ENCODE measurements at regions not wholly inside any gene's neighbourhood (a gene's known extent, or its start where the extent isn't known, plus 50 kb on each side); places are given as distances from the start of the nearest gene placed in this dataset.
"Not testable (repeated sequence)": the region's sequence is repeated elsewhere in the genome, so short reads cannot be mapped to it uniquely, and the experiment has no call there.

DNA sequence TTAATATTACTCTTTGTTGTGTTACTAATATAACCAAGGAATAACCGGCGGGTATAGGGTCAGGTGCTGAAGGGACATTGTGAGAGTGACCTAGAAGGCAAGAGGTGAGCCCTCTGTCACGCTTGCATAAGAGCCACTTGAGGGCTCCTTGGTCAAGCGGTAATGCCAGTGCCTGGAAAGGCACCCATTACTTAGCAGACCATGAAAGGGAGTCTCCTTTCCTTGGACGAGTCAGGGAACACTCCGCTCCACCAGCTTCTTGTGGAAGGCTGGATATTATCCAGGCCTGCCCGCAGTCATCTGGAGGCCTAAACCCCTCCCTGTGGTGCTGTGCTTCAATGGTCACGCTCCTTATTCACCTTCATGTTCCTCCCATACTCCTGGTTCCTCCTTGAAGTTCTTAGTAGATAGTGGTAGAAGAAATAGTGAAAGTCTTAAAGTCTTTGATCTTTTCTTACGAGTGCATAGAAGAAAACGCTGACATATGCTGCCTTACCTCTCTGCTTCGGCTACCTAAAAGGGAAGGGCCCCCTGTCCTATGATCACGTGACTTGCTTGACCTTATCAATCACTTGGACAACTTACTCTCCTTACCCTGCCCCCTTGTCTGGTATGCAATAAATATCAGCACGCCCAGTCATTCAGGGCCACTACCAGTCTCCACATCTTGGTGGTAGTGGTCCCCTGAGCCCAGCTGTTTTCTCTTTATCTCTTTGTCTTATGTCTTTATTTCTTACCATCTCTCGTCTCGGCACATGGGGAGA is 59.6 kb upstream of the DMRTB1 start:
- not testable (repeated sequence) for TF ChIP-seq ARNT (IDR thresholded peaks at IDR 0.05); CTBP1 (IDR thresholded peaks at IDR 0.05; ENCODE audit: borderline replicate concordance); ZNF384 (IDR thresholded peaks at IDR 0.05); FOXK2 (IDR thresholded peaks at IDR 0.05); FOXA1 (IDR thresholded peaks at IDR 0.05); HDGF (IDR thresholded peaks at IDR 0.05; ENCODE audit: borderline replicate concordance); LEF1 (IDR thresholded peaks at IDR 0.05; ENCODE audit: borderline replicate concordance); PKNOX1 (IDR thresholded peaks at IDR 0.05); ELF4 (IDR thresholded peaks at IDR 0.05)
